Lower leg skin (tissue), 3 donors: ENCODE measurements at regions not wholly inside any gene's neighbourhood (a gene's known extent, or its start where the extent isn't known, plus 50 kb on each side); places are given as distances from the start of the nearest gene placed in this dataset.

ENCODE experiments used
- POLR2A ChIP-seq, 2 donors: fragments of 450-650 bp; IDR thresholded peaks; one replicate each; pipeline ENCODE4 v1.6.1; 2016 to 2017; ENCODE audit warnings: antibody characterized with exemption in 2 of 2, mild to moderate bottlenecking in 1 of 2, moderate library complexity in 1 of 2
- TF ChIP-seq, protein P1 (sequence below), 3 donors: fragments of 450-650 bp; IDR thresholded peaks; one replicate each; pipeline ENCODE4 v1.5.1; 2016; ENCODE audit warnings: antibody characterized with exemption in 3 of 3, mild to moderate bottlenecking in 3 of 3, moderate library complexity in 2 of 3

DNA sequence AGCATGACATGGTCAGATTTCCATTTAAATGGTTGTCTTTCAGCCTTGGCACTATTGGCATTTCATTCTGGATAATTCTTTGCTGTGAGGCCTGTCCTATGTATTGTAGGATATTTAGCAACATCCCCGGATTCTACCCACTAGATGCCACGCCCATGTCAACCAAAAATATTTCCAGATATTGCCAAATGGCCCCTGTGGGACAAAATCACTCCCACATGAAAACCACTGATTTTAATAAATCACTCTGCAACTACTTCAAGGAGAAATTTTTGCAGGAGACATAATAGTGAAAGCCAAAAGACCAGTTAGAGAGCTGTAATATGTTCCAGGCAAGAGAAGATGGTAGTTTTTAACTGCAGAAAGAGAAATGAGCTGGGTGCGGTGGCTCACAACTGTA lies 55.9 kb upstream of the RARB start:
- TF ChIP-seq, protein P1, sequence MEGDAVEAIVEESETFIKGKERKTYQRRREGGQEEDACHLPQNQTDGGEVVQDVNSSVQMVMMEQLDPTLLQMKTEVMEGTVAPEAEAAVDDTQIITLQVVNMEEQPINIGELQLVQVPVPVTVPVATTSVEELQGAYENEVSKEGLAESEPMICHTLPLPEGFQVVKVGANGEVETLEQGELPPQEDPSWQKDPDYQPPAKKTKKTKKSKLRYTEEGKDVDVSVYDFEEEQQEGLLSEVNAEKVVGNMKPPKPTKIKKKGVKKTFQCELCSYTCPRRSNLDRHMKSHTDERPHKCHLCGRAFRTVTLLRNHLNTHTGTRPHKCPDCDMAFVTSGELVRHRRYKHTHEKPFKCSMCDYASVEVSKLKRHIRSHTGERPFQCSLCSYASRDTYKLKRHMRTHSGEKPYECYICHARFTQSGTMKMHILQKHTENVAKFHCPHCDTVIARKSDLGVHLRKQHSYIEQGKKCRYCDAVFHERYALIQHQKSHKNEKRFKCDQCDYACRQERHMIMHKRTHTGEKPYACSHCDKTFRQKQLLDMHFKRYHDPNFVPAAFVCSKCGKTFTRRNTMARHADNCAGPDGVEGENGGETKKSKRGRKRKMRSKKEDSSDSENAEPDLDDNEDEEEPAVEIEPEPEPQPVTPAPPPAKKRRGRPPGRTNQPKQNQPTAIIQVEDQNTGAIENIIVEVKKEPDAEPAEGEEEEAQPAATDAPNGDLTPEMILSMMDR (IDR thresholded peaks at IDR 0.05): no peak
- no peak for TF ChIP-seq POLR2A (IDR thresholded peaks at IDR 0.05)
